ENCODE measurements at regions not wholly inside any gene's neighbourhood (a gene's known extent, or its start where the extent isn't known, plus 50 kb on each side); places are given as distances from the start of the nearest gene placed in this dataset.
"Not testable (repeated sequence)": the region's sequence is repeated elsewhere in the genome, so short reads cannot be mapped to it uniquely, and the experiment has no call there.

GRCh38 chr22:33221568-33221967 lies 163.4 kb upstream of the SYN3 start:
- no peak for DNase-seq

DNA sequence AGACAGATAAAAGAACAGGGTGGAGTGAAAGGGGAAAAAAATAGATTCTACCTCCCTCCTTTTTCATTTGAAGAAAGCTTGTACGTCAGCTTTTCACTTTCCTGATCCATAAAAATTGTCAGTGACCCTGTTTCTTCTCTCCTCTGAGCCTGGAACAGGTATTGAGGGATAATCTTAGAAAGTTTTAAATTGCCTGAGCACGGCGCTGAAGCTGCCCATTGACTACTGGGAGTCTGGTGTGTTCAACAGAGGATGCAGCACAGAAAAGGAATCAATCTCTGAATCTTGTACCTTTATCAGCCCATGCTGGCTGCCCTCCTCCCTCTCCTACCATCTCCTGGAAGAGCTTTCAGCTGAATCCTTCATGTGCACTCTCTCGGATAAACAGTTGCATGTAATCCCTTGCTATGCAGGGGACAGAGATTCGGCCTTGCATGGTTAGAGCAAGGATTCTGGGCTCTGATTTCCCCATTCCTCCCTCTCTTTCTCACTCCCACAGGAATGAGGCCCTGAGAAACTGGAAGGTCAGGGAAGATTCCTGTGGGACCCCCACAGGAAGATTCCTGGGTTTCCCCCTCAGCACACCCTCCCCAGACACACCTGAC lies 162.4 kb upstream of the SYN3 start:
- no peak for DNase-seq

DNA sequence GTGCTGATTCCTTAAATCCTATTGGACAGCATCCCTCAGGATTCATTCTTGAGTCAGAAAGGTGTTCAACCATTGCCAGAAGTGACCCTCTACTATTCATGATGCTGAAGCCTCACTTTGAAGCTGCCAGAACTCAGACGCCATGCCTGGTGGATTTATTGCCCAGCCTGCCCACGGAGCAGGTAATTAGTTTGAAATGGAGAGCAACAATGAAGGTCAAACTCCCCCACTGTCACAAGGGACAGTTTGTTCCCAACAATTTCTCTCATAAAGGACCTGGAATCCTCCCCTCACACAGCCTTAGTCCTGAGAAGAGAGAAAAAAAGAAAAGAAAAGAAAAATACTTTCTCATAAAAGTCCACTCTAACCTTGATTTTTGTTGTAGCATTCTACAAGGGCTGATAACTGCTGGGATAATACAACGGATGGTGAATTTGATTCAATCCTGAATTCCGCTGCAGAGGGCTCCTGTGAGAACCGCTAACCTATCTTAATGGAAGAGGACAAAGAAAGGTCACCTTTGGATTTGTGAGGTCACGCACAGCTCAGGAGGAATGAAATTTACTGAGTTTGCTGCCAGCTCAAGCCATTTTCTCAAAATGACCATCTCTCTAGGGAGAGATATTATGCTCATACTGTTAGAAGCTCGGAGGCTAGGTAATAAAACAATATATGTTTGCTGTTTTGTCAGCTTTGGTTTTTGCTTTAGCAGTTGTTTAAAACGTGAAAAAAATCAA lies 161.6 kb upstream of the SYN3 start:
- no peak for DNase-seq

DNA sequence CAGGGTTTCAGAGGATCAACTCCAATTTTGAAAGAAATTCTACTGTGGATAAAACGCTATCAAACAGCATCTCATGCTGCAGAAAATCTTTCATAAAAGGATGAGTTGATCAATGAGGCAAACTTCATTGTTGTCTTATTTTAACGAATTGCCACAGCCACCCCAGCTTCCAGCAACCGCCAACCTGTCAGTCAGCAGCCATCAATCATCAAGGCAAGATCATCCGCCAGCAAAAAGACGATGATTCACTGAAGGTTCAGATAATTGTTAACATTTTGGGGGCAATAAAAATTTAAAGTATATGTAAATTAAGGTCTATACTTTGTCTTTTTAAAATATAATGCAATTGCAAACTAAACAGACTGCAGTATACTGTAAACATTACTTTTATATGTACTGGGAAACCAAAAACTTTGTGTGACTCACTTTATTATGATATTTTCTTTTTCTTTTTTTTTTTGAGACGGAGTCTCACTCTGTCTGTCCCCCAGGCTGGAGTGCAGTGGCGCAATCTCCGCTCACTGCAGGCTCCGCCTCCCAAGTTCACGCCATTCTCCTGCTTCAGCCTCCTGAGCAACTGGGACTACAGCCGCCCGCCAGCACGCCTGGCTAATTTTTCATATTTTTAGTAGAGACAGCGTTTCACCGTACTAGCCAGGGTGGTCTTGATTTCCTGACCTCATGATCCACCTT lies 155.3 kb upstream of the SYN3 start:
- no peak for DNase-seq

DNA sequence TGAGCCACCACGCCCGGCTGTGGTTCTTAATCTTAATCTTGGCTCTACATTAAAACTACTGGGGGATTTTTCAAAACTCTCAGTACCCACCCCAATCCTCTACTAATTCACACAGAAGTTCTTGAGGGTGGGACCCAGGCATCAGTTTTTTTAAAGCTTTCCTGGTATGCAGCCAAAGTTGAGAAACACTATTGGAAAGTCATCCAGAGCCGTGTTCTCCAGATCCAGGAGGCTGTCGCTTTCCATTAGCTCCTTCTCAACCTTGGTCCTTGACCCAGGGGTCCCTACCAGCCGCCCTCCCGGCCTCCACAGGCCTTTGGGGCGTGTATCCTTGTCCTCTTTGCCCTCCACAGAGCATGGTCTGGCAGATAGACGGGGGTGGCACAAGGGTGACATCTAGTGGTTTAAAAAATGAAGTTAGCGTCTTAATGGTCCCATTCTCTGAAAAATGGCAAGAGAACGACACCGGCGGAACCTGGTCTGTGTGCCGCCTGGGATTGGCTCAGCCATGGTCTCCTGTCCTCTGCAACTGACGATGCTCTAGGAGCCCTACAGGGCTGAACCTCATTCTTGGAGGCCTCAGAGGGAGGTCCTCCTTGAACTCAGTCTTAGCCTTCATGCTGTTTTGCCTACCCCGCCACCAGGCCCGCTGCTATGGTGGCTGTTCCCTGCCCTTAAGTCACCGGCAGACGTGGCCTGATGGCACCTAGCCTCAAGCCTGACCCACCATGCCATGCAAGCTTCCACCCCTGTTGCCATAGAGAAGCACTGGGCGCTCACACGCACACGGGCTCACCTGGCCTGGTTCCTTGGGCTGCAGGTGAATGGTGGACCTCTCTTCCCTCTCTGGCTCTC lies 152.0 kb upstream of the SYN3 start:
- peak; percentile 1 to 20 for DNase-seq

- DNase-seq: no peak
Measured at GRCh38 chr22:33204408-33204807, 146.2 kb upstream of the SYN3 start.

DNA sequence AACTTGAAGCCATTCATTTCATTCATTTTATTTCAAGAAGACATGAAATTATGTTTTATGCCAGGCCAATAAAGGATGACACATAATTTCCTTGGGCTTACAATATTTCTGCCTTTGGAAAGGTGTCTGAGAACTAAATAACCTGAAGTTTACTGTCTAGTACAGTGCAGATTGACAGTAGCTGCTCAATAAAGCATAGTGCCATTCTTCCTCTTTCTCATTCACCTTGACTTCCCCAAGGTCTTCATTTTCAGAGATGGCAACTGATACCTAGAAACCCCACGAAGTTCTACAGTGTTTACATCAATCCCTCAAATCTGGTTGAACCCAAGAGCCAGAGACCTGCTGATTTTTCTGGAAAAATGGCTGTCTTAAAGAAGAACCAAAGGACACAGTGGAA lies 144.3 kb upstream of the SYN3 start:
- no peak for DNase-seq

GRCh38 chr22:33194529-33195077 lies 136.4 kb upstream of the SYN3 start:
- DNase-seq: no peak

DNA sequence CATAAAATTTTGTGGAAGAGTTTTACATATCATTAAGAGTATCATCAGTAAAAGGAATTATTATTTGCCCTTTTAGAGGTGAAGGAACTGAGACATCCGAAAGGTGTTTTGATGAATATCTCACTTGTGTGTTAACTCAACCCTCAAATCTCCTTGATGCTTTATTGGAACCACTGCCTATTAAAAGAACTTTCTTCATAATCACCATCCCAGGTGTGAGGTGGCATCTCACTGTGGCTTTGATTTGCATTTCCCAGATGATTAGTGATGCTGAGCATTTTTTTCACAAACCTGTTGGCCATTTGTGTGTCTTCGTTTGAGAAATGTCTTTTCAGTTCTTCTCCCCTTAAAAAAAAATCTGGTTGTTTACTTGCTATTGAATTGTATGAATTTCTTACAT lies 134.0 kb upstream of the SYN3 start:
- no peak for DNase-seq

- DNase-seq: no peak
Measured at GRCh38 chr22:33188326-33188725, 130.1 kb upstream of the SYN3 start.

DNA sequence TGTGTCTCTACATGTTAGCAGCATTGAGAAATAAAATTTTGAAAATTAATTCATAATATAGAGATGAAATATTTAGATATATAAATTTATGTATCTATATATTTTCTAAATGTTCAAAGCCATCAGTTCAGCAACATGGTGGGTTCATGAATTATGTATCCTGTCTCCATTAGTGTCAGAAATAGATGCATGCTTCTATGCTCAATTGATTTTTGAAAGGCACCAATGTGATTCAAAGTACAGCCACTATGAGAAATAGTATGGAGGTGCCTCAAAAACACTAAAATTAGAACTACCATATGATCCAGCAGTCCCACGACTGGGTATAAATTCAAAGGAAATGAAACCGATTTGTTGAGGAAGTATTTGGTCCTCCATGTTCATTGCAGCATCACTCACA lies 128.6 kb upstream of the SYN3 start:
- no peak for DNase-seq

GRCh38 chr22:33180356-33180755 lies 122.2 kb upstream of the SYN3 start:
- DNase-seq: no peak

GRCh38 chr22:33167998-33168790 lies 110.0 kb upstream of the SYN3 start:
- DNase-seq: no peak

- DNase-seq: no peak
Measured at GRCh38 chr22:33166206-33166605, 108.0 kb upstream of the SYN3 start.

DNA sequence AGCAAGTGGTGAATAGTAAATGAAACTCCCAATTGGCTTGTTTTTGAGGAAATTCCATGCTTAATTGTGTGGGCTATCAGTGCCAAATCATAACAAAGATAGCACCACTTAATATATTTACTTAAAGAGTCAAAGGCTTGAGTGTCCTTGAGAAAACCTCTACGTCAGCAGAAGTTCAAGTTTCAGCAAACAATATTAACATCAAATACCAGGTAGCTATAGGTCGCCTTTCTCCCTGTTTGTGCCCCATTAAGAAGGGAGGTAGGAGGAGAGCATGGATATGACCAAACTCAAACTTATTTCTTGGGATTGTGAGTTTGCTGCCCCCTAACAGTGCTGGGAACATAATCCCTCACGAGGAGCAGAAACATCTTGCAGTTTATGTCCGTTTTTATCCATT lies 105.6 kb upstream of the SYN3 start:
- no peak for DNase-seq

DNA sequence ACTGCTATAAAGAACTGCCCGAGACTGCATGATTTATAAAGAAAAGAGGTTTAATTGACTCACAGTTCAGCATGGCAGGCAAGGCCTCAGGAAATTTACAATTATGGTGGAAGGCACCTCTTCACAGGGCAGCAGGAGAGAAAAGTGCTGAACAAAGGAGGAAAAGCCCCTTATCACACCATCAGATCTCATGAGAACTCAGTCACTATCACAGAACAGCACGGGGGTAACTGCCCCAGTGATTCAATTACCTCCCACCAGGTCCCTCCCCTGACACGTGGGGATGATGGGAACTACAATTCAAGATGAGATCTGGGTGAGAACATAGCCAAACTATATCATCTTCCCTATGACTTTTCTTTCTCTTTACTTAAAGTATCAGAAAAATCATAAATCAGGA lies 104.0 kb upstream of the SYN3 start:
- no peak for DNase-seq

DNA sequence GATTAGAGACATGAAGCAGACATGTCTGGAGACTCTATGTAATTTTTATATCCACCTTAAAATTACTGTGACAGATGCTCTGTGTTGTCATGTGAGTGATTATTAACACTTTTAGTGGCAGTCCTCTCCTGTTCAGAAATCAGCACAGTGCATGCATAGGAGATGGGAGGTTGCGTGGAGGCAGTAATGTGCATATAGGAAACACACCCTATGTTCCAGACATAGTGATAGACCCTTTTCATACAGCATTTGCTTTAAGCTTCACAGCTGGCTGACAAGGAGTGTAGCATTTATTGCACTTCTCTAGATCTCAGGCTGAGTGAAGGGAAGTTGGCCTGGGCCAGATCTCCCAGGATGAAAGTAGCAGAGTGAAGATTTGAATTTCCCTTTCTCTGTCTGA lies 102.3 kb upstream of the SYN3 start:
- DNase-seq: no peak

DNA sequence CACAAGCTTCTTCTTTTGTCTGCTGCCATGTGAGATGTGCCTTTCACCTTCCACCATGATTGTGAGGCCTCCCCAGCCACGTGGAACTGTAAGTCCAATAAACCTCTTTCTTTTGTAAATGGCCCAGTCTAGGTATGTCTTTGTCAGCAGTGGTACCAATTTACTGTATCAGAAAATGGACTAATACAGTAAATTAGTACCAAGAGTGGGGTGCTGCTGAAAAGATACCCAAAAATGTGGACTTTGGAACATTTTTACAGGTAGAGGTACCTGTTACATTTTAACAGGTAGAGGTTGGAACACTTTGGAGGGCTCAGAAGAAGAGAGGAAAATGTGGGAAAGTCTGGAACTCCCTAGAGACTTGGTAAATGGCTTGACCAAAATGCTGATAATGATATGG lies 96.8 kb upstream of the SYN3 start:
- not testable (repeated sequence) for DNase-seq

GRCh38 chr22:33149611-33150010 lies 91.4 kb upstream of the SYN3 start:
- no peak for DNase-seq

- no peak for DNase-seq
Measured at GRCh38 chr22:33144721-33145120, 86.5 kb upstream of the SYN3 start.

GRCh38 chr22:33142282-33143055 lies 84.3 kb upstream of the SYN3 start:
- no peak for DNase-seq
